ENCODE measurements at regions not wholly inside any gene's neighbourhood (a gene's known extent, or its start where the extent isn't known, plus 50 kb on each side); places are given as distances from the start of the nearest gene placed in this dataset.
A peak's percentile ranks its signal among the peaks of the same experiment; 100 is the strongest.

DNA sequence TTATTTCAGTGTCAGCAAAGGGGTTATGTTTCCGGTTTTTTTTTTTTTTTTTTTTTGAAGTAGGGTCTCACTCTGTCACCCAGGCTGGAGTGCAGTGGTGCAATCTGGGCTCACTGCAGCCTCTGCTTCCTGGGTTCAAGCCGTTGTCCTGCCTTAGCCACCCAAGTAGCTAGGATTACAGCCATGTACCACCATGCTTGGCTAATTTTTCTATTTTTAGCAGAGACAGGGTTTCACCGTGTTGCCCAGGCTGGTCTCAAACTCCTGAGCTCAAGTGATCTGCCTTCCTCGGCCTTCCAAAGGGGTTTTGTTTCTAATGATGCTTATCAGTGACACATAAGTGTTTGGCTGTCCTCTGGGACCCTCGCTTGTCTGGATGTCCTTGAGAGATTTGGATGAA is 235.7 kb upstream of the C2CD4B start:
- no peaks in the 10 kb centered on the region for H3K27me3 ChIP-seq
- H3K4me1 ChIP-seq: no peaks in the 10 kb centered on the region
- DNase-seq (no peak), ATAC-seq (no peak)
- no peak overlapping the region for H3K27ac ChIP-seq
- intact Hi-C loops (cut with DNase I): no loop called here
- H3K36me3 ChIP-seq: no peaks in the 10 kb centered on the region
- no peak overlapping the region for H3K4me3 ChIP-seq
- H3K9me3 ChIP-seq: no peaks in the 10 kb centered on the region
- WGBS (ENCODE audit: insufficient coverage, low coverage, low lambda C conversion rate, missing lambda C conversion rate): 75% methylated on average over 4 of the region's 5 CpGs
- no peak for TF ChIP-seq POLR2A (IDR thresholded peaks at IDR 0.05)
- TF ChIP-seq, protein P1, sequence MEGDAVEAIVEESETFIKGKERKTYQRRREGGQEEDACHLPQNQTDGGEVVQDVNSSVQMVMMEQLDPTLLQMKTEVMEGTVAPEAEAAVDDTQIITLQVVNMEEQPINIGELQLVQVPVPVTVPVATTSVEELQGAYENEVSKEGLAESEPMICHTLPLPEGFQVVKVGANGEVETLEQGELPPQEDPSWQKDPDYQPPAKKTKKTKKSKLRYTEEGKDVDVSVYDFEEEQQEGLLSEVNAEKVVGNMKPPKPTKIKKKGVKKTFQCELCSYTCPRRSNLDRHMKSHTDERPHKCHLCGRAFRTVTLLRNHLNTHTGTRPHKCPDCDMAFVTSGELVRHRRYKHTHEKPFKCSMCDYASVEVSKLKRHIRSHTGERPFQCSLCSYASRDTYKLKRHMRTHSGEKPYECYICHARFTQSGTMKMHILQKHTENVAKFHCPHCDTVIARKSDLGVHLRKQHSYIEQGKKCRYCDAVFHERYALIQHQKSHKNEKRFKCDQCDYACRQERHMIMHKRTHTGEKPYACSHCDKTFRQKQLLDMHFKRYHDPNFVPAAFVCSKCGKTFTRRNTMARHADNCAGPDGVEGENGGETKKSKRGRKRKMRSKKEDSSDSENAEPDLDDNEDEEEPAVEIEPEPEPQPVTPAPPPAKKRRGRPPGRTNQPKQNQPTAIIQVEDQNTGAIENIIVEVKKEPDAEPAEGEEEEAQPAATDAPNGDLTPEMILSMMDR (IDR thresholded peaks at IDR 0.05): no peak

- TF ChIP-seq, protein P1 (IDR thresholded peaks at IDR 0.05): no peak
- no peak for TF ChIP-seq POLR2A (IDR thresholded peaks at IDR 0.05)
- H3K9me3 ChIP-seq: no peaks in the 10 kb centered on the region
- no peak overlapping the region for H3K27ac ChIP-seq
- no peaks in the 10 kb centered on the region for H3K36me3 ChIP-seq
- intact Hi-C loops (cut with DNase I): no loop called here
- no peaks in the 10 kb centered on the region for H3K4me1 ChIP-seq
- H3K4me3 ChIP-seq: no peak overlapping the region
- no peak for DNase-seq
- no peaks in the 10 kb centered on the region for H3K27me3 ChIP-seq
- ATAC-seq: no peak
- 87% methylated on average over 5 of the region's 6 CpGs for WGBS (ENCODE audit: insufficient coverage, low coverage, low lambda C conversion rate, missing lambda C conversion rate)
Measured at GRCh38 chr15:62402687-62403086, 237.6 kb upstream of the C2CD4B start.

DNA sequence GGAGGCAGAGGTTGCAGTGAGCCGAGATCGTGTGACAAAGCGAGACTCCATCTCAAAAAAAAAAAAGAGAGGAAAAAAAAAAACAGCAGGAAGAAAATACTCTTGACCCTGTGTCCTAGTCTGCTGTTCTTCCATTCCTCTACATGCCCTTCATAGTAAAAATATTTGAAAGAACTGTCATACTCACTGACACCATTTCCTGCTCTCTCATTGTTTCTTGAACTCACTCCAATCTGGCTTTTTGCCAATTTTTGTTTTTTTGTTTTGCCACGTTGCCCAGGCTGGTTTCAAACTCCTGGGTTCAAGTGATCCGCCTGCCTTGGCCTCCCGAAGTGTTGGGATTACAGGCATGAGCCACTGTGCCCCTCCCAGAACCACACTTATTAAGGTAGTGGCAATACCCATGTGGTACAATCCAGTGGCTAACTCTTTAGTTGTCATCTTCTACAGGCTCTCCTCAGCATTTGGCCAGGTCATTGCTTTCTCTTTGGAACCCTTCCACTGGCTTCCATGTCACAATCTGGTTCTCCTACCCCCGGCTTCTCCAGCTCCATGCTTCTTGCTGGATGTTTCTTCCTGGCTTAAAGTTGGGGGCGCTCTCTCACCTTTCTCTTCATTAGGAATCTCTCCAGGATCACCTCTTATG is 238.2 kb upstream of the C2CD4B start:
- DNase-seq: no peak
- WGBS (ENCODE audit: insufficient coverage, low coverage, low lambda C conversion rate, missing lambda C conversion rate): 69% methylated on average over 8 of the region's 8 CpGs
- peak in 1 of 4 donors; percentile 64 for ATAC-seq
- intact Hi-C loops (cut with DNase I): no loop called here
- TF ChIP-seq POLR2A (IDR thresholded peaks at IDR 0.05): no peak
- TF ChIP-seq, protein P1 (IDR thresholded peaks at IDR 0.05): no peak
- no peaks in the 10 kb centered on the region for H3K9me3 ChIP-seq
- H3K4me1 ChIP-seq: no peaks in the 10 kb centered on the region
- no peak overlapping the region for H3K27ac ChIP-seq
- no peaks in the 10 kb centered on the region for H3K27me3 ChIP-seq
- no peaks in the 10 kb centered on the region for H3K36me3 ChIP-seq
- H3K4me3 ChIP-seq: no peak overlapping the region

- no peak overlapping the region for H3K4me3 ChIP-seq
- no peaks in the 10 kb centered on the region for H3K9me3 ChIP-seq
- intact Hi-C loops (cut with DNase I): no loop called here
- no peak for TF ChIP-seq POLR2A (IDR thresholded peaks at IDR 0.05)
- TF ChIP-seq, protein P1 (IDR thresholded peaks at IDR 0.05): no peak
- H3K27me3 ChIP-seq: no peaks in the 10 kb centered on the region
- no peaks in the 10 kb centered on the region for H3K36me3 ChIP-seq
- no peak overlapping the region for H3K27ac ChIP-seq
- ATAC-seq (no peak), DNase-seq (no peak)
- 56% methylated on average over 6 of the region's 7 CpGs for WGBS (ENCODE audit: insufficient coverage, low coverage, low lambda C conversion rate, missing lambda C conversion rate)
- no peaks in the 10 kb centered on the region for H3K4me1 ChIP-seq
Measured at GRCh38 chr15:62404194-62404985, 239.3 kb upstream of the C2CD4B start.
